Neural progenitor cell (in vitro differentiated cells): ENCODE measurements at regions not wholly inside any gene's neighbourhood (a gene's known extent, or its start where the extent isn't known, plus 50 kb on each side); places are given as distances from the start of the nearest gene placed in this dataset.

ENCODE experiments used
- DNase-seq: peaks from one replicate; pipeline ENCODE4 v3.0.0-alpha.2; 2016; ENCODE audit warnings: low spot score
- H2AFZ ChIP-seq: fragments of 200-600 bp; sonication (generic); replicated peaks from 2 replicates; pipeline ENCODE4 v1.6.1; 2016; ENCODE audit warnings: antibody characterized with exemption
- H3F3A ChIP-seq: fragments of 200-600 bp; sonication (generic); 2 replicates; pipeline ENCODE4 v1.6.1; 2016; ENCODE audit warnings: antibody characterized with exemption, low read depth
- H3K27ac ChIP-seq: fragments of 200-600 bp; sonication (generic); 2 replicates; pipeline ENCODE4 v1.5.1; 2016; ENCODE audit warnings: mild to moderate bottlenecking
- H3K27me3 ChIP-seq: fragments of 200-600 bp; sonication (generic); 2 replicates; pipeline ENCODE4 v1.6.1; 2016; ENCODE audit warnings: mild to moderate bottlenecking, moderate library complexity
- H3K36me3 ChIP-seq: fragments of 200-600 bp; sonication (generic); 2 replicates; pipeline ENCODE4 v1.5.1; 2016
- H3K4me1 ChIP-seq: fragments of 200-600 bp; sonication (generic); 2 replicates; pipeline ENCODE4 v1.6.1; 2016; ENCODE audit warnings: mixed run types
- H3K4me2 ChIP-seq: fragments of 200-600 bp; sonication (generic); 2 replicates; pipeline ENCODE4 v1.6.1; 2016
- H3K4me3 ChIP-seq: fragments of 200-600 bp; sonication (generic); 2 replicates; pipeline ENCODE4 v1.5.1; 2016
- H3K79me2 ChIP-seq: fragments of 200-600 bp; sonication (generic); 2 replicates; pipeline ENCODE4 v1.6.1; 2016; ENCODE audit warnings: low read depth
- H3K9ac ChIP-seq: fragments of 200-600 bp; sonication (generic); 2 replicates; pipeline ENCODE4 v1.6.1; 2016
- H3K9me3 ChIP-seq: fragments of 200-600 bp; sonication (generic); 2 replicates; pipeline ENCODE4 v1.5.1; 2016; ENCODE audit warnings: low read depth
- H4K20me1 ChIP-seq: fragments of 200-600 bp; sonication (generic); 2 replicates; pipeline ENCODE4 v1.6.1; 2016; ENCODE audit warnings: low read depth
- H3K27ac Mint-ChIP-seq: 3 replicates; pipeline ENCODE4 v1.8.0; 2021; ENCODE audit warnings: mixed read lengths
- H3K27me3 Mint-ChIP-seq: 2 replicates; pipeline ENCODE4 v1.8.0; 2022; ENCODE audit warnings: low read depth, mild to moderate bottlenecking, inconsistent platforms, moderate library complexity, mixed read lengths; ENCODE audit not compliant: insufficient read depth
- H3K36me3 Mint-ChIP-seq: 3 replicates; pipeline ENCODE4 v1.8.0; 2021; ENCODE audit warnings: mixed read lengths
- H3K4me1 Mint-ChIP-seq: 3 replicates; pipeline ENCODE4 v1.8.0; 2021; ENCODE audit warnings: mixed read lengths
- H3K4me3 Mint-ChIP-seq: 3 replicates; pipeline ENCODE4 v1.8.0; 2021; ENCODE audit warnings: mild to moderate bottlenecking, moderate library complexity, mixed read lengths
- H3K9me3 Mint-ChIP-seq: 3 replicates; pipeline ENCODE4 v1.8.0; 2020; ENCODE audit warnings: mixed read lengths
- CTCF ChIP-seq: fragments of 200-600 bp; sonication (generic); IDR thresholded peaks from 2 replicates; pipeline ENCODE4 v1.5.1; 2017; ENCODE audit warnings: antibody characterized with exemption, mild to moderate bottlenecking
- EZH2 ChIP-seq: fragments of 200-600 bp; sonication (generic); IDR thresholded peaks from 2 replicates; pipeline ENCODE4 v1.6.1; 2017; ENCODE audit warnings: antibody characterized with exemption, mild to moderate bottlenecking, moderate library complexity
- EZH2phosphoT487 ChIP-seq: fragments of 200-600 bp; sonication (generic); IDR thresholded peaks from 2 replicates; pipeline ENCODE4 v1.6.1; 2017; ENCODE audit warnings: antibody characterized with exemption

GRCh38 chr6:80469977-80470376 lies 363.5 kb downstream of the BCKDHB start:
- Mint-ChIP-seq H3K27ac (no peak overlapping the region), H3K4me1 (no peaks in the 10 kb centered on the region)

GRCh38 chr6:80468398-80468797 lies 361.9 kb downstream of the BCKDHB start:
- H3K36me3 ChIP-seq, result no peaks in the 10 kb centered on the region
- H3K27ac ChIP-seq, result no peak overlapping the region
- Mint-ChIP-seq H3K27me3 (no peaks in the 10 kb centered on the region), H3K36me3 (no peaks in the 10 kb centered on the region), H3K27ac (no peak overlapping the region), H3K4me1 (no peaks in the 10 kb centered on the region), H3K9me3 (peaks cover 2% of the 10 kb centered on the region), H3K4me3 (no peak overlapping the region)
- no peaks in the 10 kb centered on the region for H3K4me1 ChIP-seq
- no peak overlapping the region for H2AFZ ChIP-seq
- H3F3A ChIP-seq, result no peaks in the 10 kb centered on the region
- H3K9ac ChIP-seq, result no peak overlapping the region
- H4K20me1 ChIP-seq, result no peaks in the 10 kb centered on the region
- H3K79me2 ChIP-seq, result no peaks in the 10 kb centered on the region
- no peak overlapping the region for H3K4me3 ChIP-seq
- H3K4me2 ChIP-seq, result no peak overlapping the region
- DNase-seq, result no peak
- no peak for TF ChIP-seq CTCF
- no peak for TF ChIP-seq EZH2
- no peak for TF ChIP-seq EZH2phosphoT487
- no peaks in the 10 kb centered on the region for H3K27me3 ChIP-seq
- no peaks in the 10 kb centered on the region for H3K9me3 ChIP-seq

More at GRCh38 chr6:80469977-80470376, 363.5 kb downstream of the BCKDHB start:
- H3K9ac ChIP-seq, result no peak overlapping the region
- H3K4me1 ChIP-seq, result no peaks in the 10 kb centered on the region
- H2AFZ ChIP-seq, result no peak overlapping the region
- no peak for DNase-seq
- Mint-ChIP-seq H3K9me3 (peaks cover 4% of the 10 kb centered on the region), H3K4me3 (no peak overlapping the region), H3K36me3 (no peaks in the 10 kb centered on the region), H3K27me3 (no peaks in the 10 kb centered on the region)
- no peaks in the 10 kb centered on the region for H3F3A ChIP-seq
- no peak overlapping the region for H3K27ac ChIP-seq
- H3K36me3 ChIP-seq, result no peaks in the 10 kb centered on the region
- no peaks in the 10 kb centered on the region for H3K27me3 ChIP-seq
- H4K20me1 ChIP-seq, result no peaks in the 10 kb centered on the region
- TF ChIP-seq EZH2phosphoT487 (no peak), EZH2 (no peak), CTCF (no peak)
- H3K9me3 ChIP-seq, result no peaks in the 10 kb centered on the region
- H3K4me2 ChIP-seq, result no peak overlapping the region
- H3K4me3 ChIP-seq, result no peak overlapping the region
- H3K79me2 ChIP-seq, result no peaks in the 10 kb centered on the region

- no peaks in the 10 kb centered on the region for H3K9me3 Mint-ChIP-seq
- no peak overlapping the region for H3K4me3 Mint-ChIP-seq
- no peak overlapping the region for H3K27ac ChIP-seq
Measured at GRCh38 chr6:80467408-80467807, 360.9 kb downstream of the BCKDHB start.

GRCh38 chr6:80466981-80467380 lies 360.5 kb downstream of the BCKDHB start:
- Histone ChIP-seq H4K20me1 (no peaks in the 10 kb centered on the region), H2AFZ (no peak overlapping the region), H3K9me3 (no peaks in the 10 kb centered on the region), H3K27me3 (no peaks in the 10 kb centered on the region), H3K9ac (no peak overlapping the region), H3K4me1 (no peaks in the 10 kb centered on the region), H3F3A (no peaks in the 10 kb centered on the region), H3K36me3 (no peaks in the 10 kb centered on the region), H3K4me2 (no peak overlapping the region), H3K79me2 (no peaks in the 10 kb centered on the region), H3K27ac (no peak overlapping the region), H3K4me3 (no peak overlapping the region)
- H3K27me3 Mint-ChIP-seq, result no peaks in the 10 kb centered on the region
- no peaks in the 10 kb centered on the region for H3K36me3 Mint-ChIP-seq
- H3K27ac Mint-ChIP-seq, result no peak overlapping the region
- no peaks in the 10 kb centered on the region for H3K9me3 Mint-ChIP-seq
- no peak for DNase-seq
- H3K4me3 Mint-ChIP-seq, result no peak overlapping the region
- TF ChIP-seq EZH2phosphoT487 (no peak), EZH2 (no peak), CTCF (no peak)
- H3K4me1 Mint-ChIP-seq, result no peaks in the 10 kb centered on the region

More at GRCh38 chr6:80467408-80467807, 360.9 kb downstream of the BCKDHB start:
- H3K27me3 ChIP-seq, result no peaks in the 10 kb centered on the region
- DNase-seq, result no peak
- H3K9ac ChIP-seq, result no peak overlapping the region
- H3K36me3 ChIP-seq, result no peaks in the 10 kb centered on the region
- Mint-ChIP-seq H3K27ac (no peak overlapping the region), H3K27me3 (no peaks in the 10 kb centered on the region), H3K36me3 (no peaks in the 10 kb centered on the region), H3K4me1 (no peaks in the 10 kb centered on the region)
- H3K4me1 ChIP-seq, result no peaks in the 10 kb centered on the region
- no peak for TF ChIP-seq EZH2
- H4K20me1 ChIP-seq, result no peaks in the 10 kb centered on the region
- no peak overlapping the region for H3K4me3 ChIP-seq
- H3K4me2 ChIP-seq, result no peak overlapping the region
- H3K79me2 ChIP-seq, result no peaks in the 10 kb centered on the region
- no peaks in the 10 kb centered on the region for H3F3A ChIP-seq
- H3K9me3 ChIP-seq, result no peaks in the 10 kb centered on the region
- no peak overlapping the region for H2AFZ ChIP-seq
